ENCODE measurements at regions not wholly inside any gene's neighbourhood (a gene's known extent, or its start where the extent isn't known, plus 50 kb on each side); places are given as distances from the start of the nearest gene placed in this dataset.

- TF ChIP-seq TAF1 (IDR thresholded peaks at IDR 0.05; ENCODE audit: low read depth), result no peak
- TF ChIP-seq RAD21 (IDR thresholded peaks at IDR 0.05; ENCODE audit: low read depth), result no peak
- TF ChIP-seq REST (IDR thresholded peaks at IDR 0.05; ENCODE audit: low read depth), result no peak
- no peak for TF ChIP-seq CREB1 (IDR thresholded peaks at IDR 0.05; ENCODE audit: low read depth)
- TF ChIP-seq EGR1 (IDR thresholded peaks at IDR 0.05), result no peak
- no peak for TF ChIP-seq MAX (IDR thresholded peaks at IDR 0.05)
Measured at GRCh38 chr1:81228926-81229325, 571.8 kb upstream of the ADGRL2 start.

- no peak for TF ChIP-seq NFIC (IDR thresholded peaks at IDR 0.05)
- TF ChIP-seq USF1 (IDR thresholded peaks at IDR 0.05), result no peak
- TF ChIP-seq MAX (IDR thresholded peaks at IDR 0.05), result no peak
- TF ChIP-seq RAD21 (IDR thresholded peaks at IDR 0.05; ENCODE audit: low read depth), result no peak
- no peak for TF ChIP-seq CREB1 (IDR thresholded peaks at IDR 0.05; ENCODE audit: low read depth)
- no peak for TF ChIP-seq TEAD4 (IDR thresholded peaks at IDR 0.05)
- no peak for TF ChIP-seq FOXM1 (IDR thresholded peaks at IDR 0.05; ENCODE audit: borderline replicate concordance, low read depth)
- no peak for TF ChIP-seq CEBPB (IDR thresholded peaks at IDR 0.05)
- TF ChIP-seq YY1 (IDR thresholded peaks at IDR 0.05; ENCODE audit: low read depth), result no peak
- TF ChIP-seq EGR1 (IDR thresholded peaks at IDR 0.05), result no peak
- no peak for TF ChIP-seq REST (IDR thresholded peaks at IDR 0.05; ENCODE audit: low read depth)
- no peak for TF ChIP-seq EP300 (IDR thresholded peaks at IDR 0.05; ENCODE audit: borderline replicate concordance)
- no peak for TF ChIP-seq TAF1 (IDR thresholded peaks at IDR 0.05; ENCODE audit: low read depth)
- no peak for TF ChIP-seq ZBTB7A (IDR thresholded peaks at IDR 0.05; ENCODE audit: low read depth)
- TF ChIP-seq TCF12 (IDR thresholded peaks at IDR 0.05; ENCODE audit: low read depth), result no peak
Measured at GRCh38 chr1:81226603-81226928, 574.2 kb upstream of the ADGRL2 start.

- TF ChIP-seq NFIC (IDR thresholded peaks at IDR 0.05) (no peak), CEBPB (IDR thresholded peaks at IDR 0.05) (no peak), TCF12 (IDR thresholded peaks at IDR 0.05; ENCODE audit: low read depth) (no peak), FOXM1 (IDR thresholded peaks at IDR 0.05; ENCODE audit: borderline replicate concordance, low read depth) (no peak), RAD21 (IDR thresholded peaks at IDR 0.05; ENCODE audit: low read depth) (no peak)
Measured at GRCh38 chr1:81225789-81226602, 574.7 kb upstream of the ADGRL2 start.

- no peak for TF ChIP-seq YY1 (IDR thresholded peaks at IDR 0.05; ENCODE audit: low read depth)
- no peak for TF ChIP-seq FOXM1 (IDR thresholded peaks at IDR 0.05; ENCODE audit: borderline replicate concordance, low read depth)
- no peak for TF ChIP-seq NFIC (IDR thresholded peaks at IDR 0.05)
- no peak for TF ChIP-seq REST (IDR thresholded peaks at IDR 0.05; ENCODE audit: low read depth)
- TF ChIP-seq ZBTB7A (IDR thresholded peaks at IDR 0.05; ENCODE audit: low read depth), result no peak
- no peak for TF ChIP-seq TCF12 (IDR thresholded peaks at IDR 0.05; ENCODE audit: low read depth)
- no peak for TF ChIP-seq CREB1 (IDR thresholded peaks at IDR 0.05; ENCODE audit: low read depth)
- TF ChIP-seq EP300 (IDR thresholded peaks at IDR 0.05; ENCODE audit: borderline replicate concordance), result no peak
- TF ChIP-seq USF1 (IDR thresholded peaks at IDR 0.05), result no peak
- TF ChIP-seq TAF1 (IDR thresholded peaks at IDR 0.05; ENCODE audit: low read depth), result no peak
- TF ChIP-seq CEBPB (IDR thresholded peaks at IDR 0.05), result no peak
- no peak for TF ChIP-seq MAX (IDR thresholded peaks at IDR 0.05)
- TF ChIP-seq TEAD4 (IDR thresholded peaks at IDR 0.05), result no peak
- no peak for TF ChIP-seq EGR1 (IDR thresholded peaks at IDR 0.05)
- TF ChIP-seq RAD21 (IDR thresholded peaks at IDR 0.05; ENCODE audit: low read depth), result no peak
Measured at GRCh38 chr1:81224222-81224621, 576.5 kb upstream of the ADGRL2 start.
